ENCODE measurements at regions not wholly inside any gene's neighbourhood (a gene's known extent, or its start where the extent isn't known, plus 50 kb on each side); places are given as distances from the start of the nearest gene placed in this dataset.
"Not testable (repeated sequence)": the region's sequence is repeated elsewhere in the genome, so short reads cannot be mapped to it uniquely, and the experiment has no call there.

DNA sequence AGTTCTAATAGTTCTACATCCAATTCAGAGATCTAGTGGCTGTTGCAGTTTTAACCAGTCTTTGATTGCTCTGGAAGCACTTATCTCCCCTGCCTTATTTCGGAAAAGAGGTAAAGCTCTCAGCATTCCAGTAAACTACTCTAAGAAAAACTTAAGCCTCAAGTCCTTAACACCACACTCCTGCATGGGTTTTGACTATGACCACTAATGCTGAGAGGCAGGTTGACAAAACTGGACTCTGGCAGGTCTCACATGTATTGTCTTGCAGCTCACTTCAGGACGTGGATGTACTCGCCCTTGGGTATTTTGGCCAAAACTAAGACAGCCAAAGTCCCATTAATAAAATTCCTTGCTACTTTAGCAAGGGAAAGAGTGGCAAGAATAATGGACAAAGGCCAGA, 405.9 kb upstream of the GRM7 start:
- DNase-seq (ENCODE audit: low spot score in 2 of 2), result no peak
- WGBS, 2 donors, result 77 to 79% methylated on average over 3 of the region's 3 CpGs
- no peak for TF ChIP-seq POLR2A (IDR thresholded peaks at IDR 0.05)
- no peak overlapping the region for H3K4me3 ChIP-seq (ENCODE audit: low read depth, poor library complexity, severe bottlenecking)
- intact Hi-C loops (cut with DNase I; ENCODE audit: low total_unique reads), result no loop called here

DNA sequence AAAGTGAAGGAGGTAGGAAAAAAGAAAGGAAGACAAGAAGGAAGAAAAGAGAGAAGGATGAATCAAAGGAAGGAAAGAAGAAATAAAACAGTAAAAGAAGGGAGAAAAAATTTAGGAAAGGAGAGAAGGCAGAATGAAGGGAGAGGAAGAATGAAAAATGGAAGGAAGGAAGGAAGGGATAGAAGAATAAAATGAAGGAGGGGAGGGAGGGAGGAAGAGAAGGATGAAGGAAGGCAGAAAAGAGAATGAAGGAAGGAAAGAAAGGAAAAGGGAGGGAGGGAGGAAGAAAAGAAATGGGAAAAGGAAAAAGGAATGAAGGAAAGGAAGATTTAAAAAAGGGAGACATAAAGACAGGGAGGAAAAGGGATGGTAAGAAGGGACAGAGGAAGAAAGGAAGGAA, 393.7 kb upstream of the GRM7 start:
- DNase-seq (ENCODE audit: low spot score in 2 of 2), result no peak
- no peak overlapping the region for H3K4me3 ChIP-seq (ENCODE audit: low read depth, poor library complexity, severe bottlenecking)
- intact Hi-C loops (cut with DNase I; ENCODE audit: low total_unique reads), result no loop called here
- no peak for TF ChIP-seq POLR2A (IDR thresholded peaks at IDR 0.05)
- TF ChIP-seq, protein P1, sequence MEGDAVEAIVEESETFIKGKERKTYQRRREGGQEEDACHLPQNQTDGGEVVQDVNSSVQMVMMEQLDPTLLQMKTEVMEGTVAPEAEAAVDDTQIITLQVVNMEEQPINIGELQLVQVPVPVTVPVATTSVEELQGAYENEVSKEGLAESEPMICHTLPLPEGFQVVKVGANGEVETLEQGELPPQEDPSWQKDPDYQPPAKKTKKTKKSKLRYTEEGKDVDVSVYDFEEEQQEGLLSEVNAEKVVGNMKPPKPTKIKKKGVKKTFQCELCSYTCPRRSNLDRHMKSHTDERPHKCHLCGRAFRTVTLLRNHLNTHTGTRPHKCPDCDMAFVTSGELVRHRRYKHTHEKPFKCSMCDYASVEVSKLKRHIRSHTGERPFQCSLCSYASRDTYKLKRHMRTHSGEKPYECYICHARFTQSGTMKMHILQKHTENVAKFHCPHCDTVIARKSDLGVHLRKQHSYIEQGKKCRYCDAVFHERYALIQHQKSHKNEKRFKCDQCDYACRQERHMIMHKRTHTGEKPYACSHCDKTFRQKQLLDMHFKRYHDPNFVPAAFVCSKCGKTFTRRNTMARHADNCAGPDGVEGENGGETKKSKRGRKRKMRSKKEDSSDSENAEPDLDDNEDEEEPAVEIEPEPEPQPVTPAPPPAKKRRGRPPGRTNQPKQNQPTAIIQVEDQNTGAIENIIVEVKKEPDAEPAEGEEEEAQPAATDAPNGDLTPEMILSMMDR (IDR thresholded peaks at IDR 0.05), result no peak

DNA sequence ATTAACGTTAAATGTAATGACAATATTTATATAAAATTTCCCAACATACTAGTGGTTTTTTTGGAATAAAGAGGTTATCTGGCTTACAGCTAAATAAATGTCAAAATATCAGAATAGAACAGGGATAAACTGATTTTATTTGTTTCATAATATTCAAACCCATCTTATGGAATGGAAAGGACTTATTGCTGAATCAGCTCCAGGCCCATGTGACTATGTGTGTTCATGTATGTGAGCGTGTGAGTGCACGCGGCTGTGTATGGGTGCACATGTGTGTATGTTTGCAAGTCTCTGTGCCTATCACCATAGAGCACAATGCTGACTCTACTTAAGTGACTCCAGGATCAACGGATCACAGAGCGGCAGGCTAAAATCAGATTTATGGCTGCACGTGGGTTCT, 392.3 kb upstream of the GRM7 start:
- DNase-seq (ENCODE audit: low spot score in 2 of 2), result no peak
- TF ChIP-seq, protein P1 (IDR thresholded peaks at IDR 0.05), result no peak
- intact Hi-C loops (cut with DNase I; ENCODE audit: low total_unique reads), result no loop called here
- H3K4me3 ChIP-seq (ENCODE audit: low read depth, poor library complexity, severe bottlenecking), result no peak overlapping the region
- 82 to 88% methylated on average over 7 of the region's 7 CpGs for whole genome bisulfite sequencing, 2 donors

DNA sequence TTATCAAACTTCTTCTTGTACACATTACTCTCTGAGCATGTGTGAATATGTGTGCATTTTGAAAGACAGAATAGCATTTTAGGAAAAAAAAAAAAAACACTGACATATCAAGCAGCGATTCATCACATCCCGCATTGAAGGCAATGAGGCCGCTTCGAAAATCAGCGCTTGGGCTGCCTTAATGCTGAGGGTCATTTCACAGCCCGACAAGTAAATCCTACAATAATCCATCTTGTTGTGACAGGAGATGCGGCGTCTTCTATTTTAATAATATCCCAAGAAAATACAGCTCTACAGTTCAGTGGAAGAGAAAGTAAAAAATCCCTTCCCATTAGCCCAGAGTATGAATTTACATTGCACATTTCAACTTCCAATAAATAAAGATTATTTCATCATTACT, 389.2 kb upstream of the GRM7 start:
- no peak for TF ChIP-seq POLR2A (IDR thresholded peaks at IDR 0.05)
- TF ChIP-seq, protein P1 (IDR thresholded peaks at IDR 0.05), result no peak
- DNase-seq (ENCODE audit: low spot score in 2 of 2), result no peak
- WGBS, 2 donors, result 75 to 88% methylated on average over 8 of the region's 8 CpGs
- intact Hi-C loops (cut with DNase I; ENCODE audit: low total_unique reads), result no loop called here
- no peak overlapping the region for H3K4me3 ChIP-seq (ENCODE audit: low read depth, poor library complexity, severe bottlenecking)

DNA sequence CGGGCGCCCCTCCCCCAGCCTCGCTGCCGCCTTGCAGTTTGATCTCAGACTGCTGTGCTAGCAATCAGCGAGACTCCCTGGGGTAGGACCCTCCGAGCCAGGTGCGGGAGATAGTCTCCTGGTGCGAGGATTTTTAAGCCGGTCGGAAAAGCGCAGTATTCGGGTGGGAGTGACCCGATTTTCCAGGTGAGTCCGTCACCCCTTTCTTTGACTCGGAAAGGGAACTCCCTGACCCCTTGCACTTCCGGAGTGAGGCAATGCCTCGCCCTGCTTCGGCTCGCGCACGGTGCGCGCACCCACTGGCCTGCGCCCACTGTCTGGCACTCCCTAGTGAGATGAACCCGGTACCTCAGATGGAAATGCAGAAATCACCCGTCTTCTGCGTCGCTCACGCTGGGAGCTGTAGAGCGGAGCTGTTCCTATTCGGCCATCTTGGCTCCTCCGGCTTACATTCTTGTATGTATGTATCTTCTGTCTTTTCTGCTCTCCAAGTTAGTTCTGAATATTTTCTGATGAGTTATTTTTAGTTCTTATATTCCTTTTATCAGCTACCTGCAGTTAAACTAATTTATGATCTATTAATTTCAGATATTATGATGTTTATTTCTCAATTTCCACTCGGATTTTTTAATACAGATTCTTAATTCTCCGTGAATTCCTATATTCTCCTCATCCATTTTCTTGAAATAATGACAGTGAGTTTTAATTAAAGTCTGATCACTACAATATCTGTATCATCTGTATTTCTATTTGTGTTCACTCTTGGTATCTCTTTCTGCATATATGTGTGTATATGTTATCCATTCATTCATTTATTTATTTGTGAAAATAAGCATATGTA, 370.2 kb upstream of the GRM7 start:
- intact Hi-C loops (cut with DNase I; ENCODE audit: low total_unique reads); DNase-seq (ENCODE audit: low spot score in 2 of 2); H3K4me3 ChIP-seq (ENCODE audit: low read depth, poor library complexity, severe bottlenecking): not testable (repeated sequence)
- 86% methylated on average over 28 to 29 of the region's 34 CpGs for WGBS, 2 donors

DNA sequence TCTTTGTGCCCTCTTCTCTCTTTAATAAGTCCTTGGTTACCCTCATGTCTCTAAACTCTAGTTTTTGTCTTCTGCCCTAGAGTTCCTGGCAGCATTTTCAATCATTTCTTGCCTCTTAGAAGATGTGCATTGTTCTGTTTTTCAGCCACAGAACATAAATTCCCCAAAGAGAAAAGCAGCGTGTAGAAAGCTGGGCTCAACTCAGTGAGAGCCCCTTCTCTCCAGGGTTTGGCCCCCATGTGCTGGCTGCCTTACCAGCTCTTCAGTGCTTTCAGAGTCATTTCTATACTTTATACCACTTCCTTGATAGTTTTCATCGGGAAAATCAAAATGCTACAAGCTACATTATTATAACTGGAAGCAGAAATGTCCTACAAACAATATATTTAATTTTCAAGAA, 369.1 kb upstream of the GRM7 start:
- H3K4me3 ChIP-seq (ENCODE audit: low read depth, poor library complexity, severe bottlenecking), result no peak overlapping the region
- WGBS, 2 donors, result 69% methylated on average over 2 of the region's 2 CpGs
- DNase-seq (ENCODE audit: low spot score in 2 of 2), result no peak
- TF ChIP-seq, protein P1 (IDR thresholded peaks at IDR 0.05), result no peak
- no peak for TF ChIP-seq POLR2A (IDR thresholded peaks at IDR 0.05)
- intact Hi-C loops (cut with DNase I; ENCODE audit: low total_unique reads), result no loop called here

DNA sequence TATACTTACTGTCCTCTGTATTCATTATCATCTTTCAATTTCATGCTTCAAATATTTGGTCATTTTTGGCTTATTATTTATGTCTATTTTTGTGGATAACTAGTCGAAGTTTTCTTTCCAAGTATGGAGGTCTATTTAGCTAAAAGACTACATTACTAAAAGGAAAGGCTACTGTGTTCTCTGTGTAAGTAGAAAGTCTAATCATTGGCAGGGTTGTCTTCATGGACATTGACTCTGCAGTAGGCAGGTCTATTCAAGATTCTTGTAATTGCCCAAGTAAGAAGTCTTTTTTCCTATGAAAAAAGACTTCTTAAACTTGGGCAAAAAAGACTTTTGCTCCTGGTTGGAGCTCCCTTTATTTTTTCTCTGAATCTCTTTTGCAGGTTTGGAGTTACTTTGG, 368.6 kb upstream of the GRM7 start:
- H3K4me3 ChIP-seq (ENCODE audit: low read depth, poor library complexity, severe bottlenecking), result no peak overlapping the region
- no peak for DNase-seq (ENCODE audit: low spot score in 2 of 2)
- WGBS, 2 donors, result 44 to 60% methylated on average over 1 of the region's 1 CpG
- no peak for TF ChIP-seq POLR2A (IDR thresholded peaks at IDR 0.05)
- TF ChIP-seq, protein P1 (IDR thresholded peaks at IDR 0.05), result no peak
- intact Hi-C loops (cut with DNase I; ENCODE audit: low total_unique reads), result no loop called here

DNA sequence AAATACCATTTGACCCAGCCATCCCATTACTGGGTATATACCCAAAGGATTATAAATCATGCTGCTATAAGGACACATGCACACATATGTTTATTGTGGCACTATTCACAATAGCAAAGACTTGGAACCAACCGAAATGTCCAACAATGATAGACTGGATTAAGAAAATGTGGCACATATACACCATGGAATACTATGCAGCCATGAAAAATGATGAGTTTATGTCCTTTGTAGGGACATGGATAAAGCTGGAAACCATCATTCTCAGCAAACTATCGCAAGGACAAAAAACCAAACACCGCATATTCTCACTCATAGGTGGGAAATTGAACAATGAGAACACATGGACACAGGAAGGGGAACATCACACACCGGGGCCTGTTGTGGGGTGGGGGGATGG, 362.0 kb upstream of the GRM7 start:
- 89 to 96% methylated on average over 4 of the region's 4 CpGs for WGBS, 2 donors
- H3K4me3 ChIP-seq (ENCODE audit: low read depth, poor library complexity, severe bottlenecking); DNase-seq (ENCODE audit: low spot score in 2 of 2); intact Hi-C loops (cut with DNase I; ENCODE audit: low total_unique reads): not testable (repeated sequence)
